ENCODE measurements at regions not wholly inside any gene's neighbourhood (a gene's known extent, or its start where the extent isn't known, plus 50 kb on each side); places are given as distances from the start of the nearest gene placed in this dataset.

GRCh38 chr19:30227661-30228112 is 144.5 kb upstream of the ZNF536 start:
- no peak for TF ChIP-seq JUND (IDR thresholded peaks at IDR 0.05; ENCODE audit: low read depth)
- DNase-seq (ENCODE audit: low read depth in 1 of 2, low spot score in 1 of 2) = peak; percentile 64 to 87
- in situ Hi-C loops (cut with HindIII; ENCODE audit: low pct_unique_long_range_greater_than_20kb, low sequenced_read_pairs) = no loop called here

- in situ Hi-C loops (cut with HindIII; ENCODE audit: low pct_unique_long_range_greater_than_20kb, low sequenced_read_pairs) = no loop called here
- no peak for DNase-seq (ENCODE audit: low read depth in 1 of 2, low spot score in 1 of 2)
- no peak for TF ChIP-seq JUND (IDR thresholded peaks at IDR 0.05; ENCODE audit: low read depth)
Observed at GRCh38 chr19:30228113-30228834, 143.9 kb upstream of the ZNF536 start.

- no peak for TF ChIP-seq JUND (IDR thresholded peaks at IDR 0.05; ENCODE audit: low read depth)
- in situ Hi-C loops (cut with HindIII; ENCODE audit: low pct_unique_long_range_greater_than_20kb, low sequenced_read_pairs) = no loop called here
- DNase-seq (ENCODE audit: low read depth in 1 of 2, low spot score in 1 of 2) = no peak
Observed at GRCh38 chr19:30228835-30229524, 143.2 kb upstream of the ZNF536 start.

- in situ Hi-C loops (cut with HindIII; ENCODE audit: low pct_unique_long_range_greater_than_20kb, low sequenced_read_pairs) = no loop called here
- no peak for TF ChIP-seq JUND (IDR thresholded peaks at IDR 0.05; ENCODE audit: low read depth)
- no peak for DNase-seq (ENCODE audit: low read depth in 1 of 2, low spot score in 1 of 2)
Observed at GRCh38 chr19:30229525-30230174, 142.5 kb upstream of the ZNF536 start.

GRCh38 chr19:30231408-30232318 is 140.5 kb upstream of the ZNF536 start:
- in situ Hi-C loops (cut with HindIII; ENCODE audit: low pct_unique_long_range_greater_than_20kb, low sequenced_read_pairs) = no loop called here
- DNase-seq (ENCODE audit: low read depth in 1 of 2, low spot score in 1 of 2) = no peak

GRCh38 chr19:30233375-30233774 is 138.8 kb upstream of the ZNF536 start:
- DNase-seq (ENCODE audit: low read depth in 1 of 2, low spot score in 1 of 2) = no peak
- TF ChIP-seq JUND (IDR thresholded peaks at IDR 0.05; ENCODE audit: low read depth) = no peak
- in situ Hi-C loops (cut with HindIII; ENCODE audit: low pct_unique_long_range_greater_than_20kb, low sequenced_read_pairs) = no loop called here

More at GRCh38 chr19:30231408-30232318, 140.5 kb upstream of the ZNF536 start:
- TF ChIP-seq JUND (IDR thresholded peaks at IDR 0.05; ENCODE audit: low read depth) = no peak

GRCh38 chr19:30235946-30236345 is 136.2 kb upstream of the ZNF536 start:
- no peak for DNase-seq (ENCODE audit: low read depth in 1 of 2, low spot score in 1 of 2)
- in situ Hi-C loops (cut with HindIII; ENCODE audit: low pct_unique_long_range_greater_than_20kb, low sequenced_read_pairs) = no loop called here
- no peak for TF ChIP-seq JUND (IDR thresholded peaks at IDR 0.05; ENCODE audit: low read depth)

- in situ Hi-C loops (cut with HindIII; ENCODE audit: low pct_unique_long_range_greater_than_20kb, low sequenced_read_pairs) = no loop called here
- no peak for TF ChIP-seq JUND (IDR thresholded peaks at IDR 0.05; ENCODE audit: low read depth)
- DNase-seq (ENCODE audit: low read depth in 1 of 2, low spot score in 1 of 2) = no peak
Observed at GRCh38 chr19:30236587-30236986, 135.6 kb upstream of the ZNF536 start.

GRCh38 chr19:30237140-30237539 is 135.0 kb upstream of the ZNF536 start:
- TF ChIP-seq JUND (IDR thresholded peaks at IDR 0.05; ENCODE audit: low read depth) = no peak
- no peak for DNase-seq (ENCODE audit: low read depth in 1 of 2, low spot score in 1 of 2)
- in situ Hi-C loops (cut with HindIII; ENCODE audit: low pct_unique_long_range_greater_than_20kb, low sequenced_read_pairs) = no loop called here

- in situ Hi-C loops (cut with HindIII; ENCODE audit: low pct_unique_long_range_greater_than_20kb, low sequenced_read_pairs) = no loop called here
- TF ChIP-seq JUND (IDR thresholded peaks at IDR 0.05; ENCODE audit: low read depth) = no peak
- no peak for DNase-seq (ENCODE audit: low read depth in 1 of 2, low spot score in 1 of 2)
Observed at GRCh38 chr19:30240904-30241695, 131.1 kb upstream of the ZNF536 start.

GRCh38 chr19:30244533-30244932 is 127.7 kb upstream of the ZNF536 start:
- in situ Hi-C loops (cut with HindIII; ENCODE audit: low pct_unique_long_range_greater_than_20kb, low sequenced_read_pairs) = no loop called here

More at GRCh38 chr19:30244533-30244932, 127.7 kb upstream of the ZNF536 start:
- TF ChIP-seq JUND (IDR thresholded peaks at IDR 0.05; ENCODE audit: low read depth) = no peak
- no peak for DNase-seq (ENCODE audit: low read depth in 1 of 2, low spot score in 1 of 2)

All from T47D (cell line).